Kidney (tissue), 13 donors: ENCODE measurements at regions not wholly inside any gene's neighbourhood (a gene's known extent, or its start where the extent isn't known, plus 50 kb on each side); places are given as distances from the start of the nearest gene placed in this dataset.
"Not testable (repeated sequence)": the region's sequence is repeated elsewhere in the genome, so short reads cannot be mapped to it uniquely, and the experiment has no call there.

Experiments
- DNase-seq, 5 donors: peaks; one replicate each; pipeline ENCODE4 v3.0.0-alpha.2; 2013 to 2020
- FAIRE-seq: peaks from 2 replicates; lab custom pipeline; 2012; peaks lifted over from hg19 to GRCh38; lab: Jason Lieb, UNC
- H3K27ac ChIP-seq, 2 donors: one replicate each; pipeline ENCODE4 v1.7.0; 2013; ENCODE audit warnings: low read depth in 2 of 2, low read length in 2 of 2, inconsistent platforms in 1 of 2
- H3K27me3 ChIP-seq: one replicate; pipeline ENCODE4 v1.7.1; 2013; ENCODE audit warnings: low read length, inconsistent platforms; ENCODE audit not compliant: control insufficient read depth, insufficient read depth
- H3K36me3 ChIP-seq, 3 donors: one replicate each; pipeline versions ENCODE4 v1.7.0 to v1.7.1; 2013; ENCODE audit warnings: low read length in 3 of 3, control low read depth in 1 of 3, inconsistent platforms in 1 of 3; ENCODE audit not compliant: insufficient read depth in 3 of 3, control insufficient read depth in 2 of 3
- H3K4me1 ChIP-seq, 3 donors: one replicate each; pipeline versions ENCODE4 v1.7.0 to v1.7.1; 2013; ENCODE audit warnings: low read length in 3 of 3, inconsistent platforms in 1 of 3, low read depth in 1 of 3; ENCODE audit not compliant: control insufficient read depth in 2 of 3, insufficient read depth in 2 of 3
- H3K4me3 ChIP-seq, 3 donors: one replicate each; pipeline versions ENCODE4 v1.7.0 to v1.8.1; 2013; ENCODE audit warnings: low read length in 3 of 3, control low read depth in 1 of 3, inconsistent platforms in 1 of 3
- H3K9ac ChIP-seq, 3 donors: one replicate each; pipeline versions ENCODE4 v1.7.0 to v1.7.1; 2013; ENCODE audit warnings: low read length in 3 of 3, control low read depth in 1 of 3, inconsistent platforms in 1 of 3
- H3K9me3 ChIP-seq, 3 donors: one replicate each; pipeline versions ENCODE4 v1.7.0 to v1.7.1; 2013; ENCODE audit warnings: low read length in 3 of 3, control low read depth in 1 of 3, inconsistent platforms in 1 of 3; ENCODE audit not compliant: control insufficient read depth in 2 of 3, insufficient read depth in 1 of 3
- intact Hi-C: fragments of 100-400 bp; cut with DNase I; formaldehyde crosslinking; loops from one replicate; pipeline ENCODE4 v1.11.1; 2022
- TF ChIP-seq, protein P1 (sequence below): IDR thresholded peaks from 3 replicates; pipeline ENCODE4 v1.5.1; 2012; ENCODE audit warnings: mild to moderate bottlenecking, moderate library complexity, borderline replicate concordance; ENCODE audit not compliant: insufficient read depth; ENCODE audit errors: extremely low read depth
- donor health status: control.
- donor health status: control.
- donor health status: control.
- donor health status: control.
- donor health status: control.
- donor health status: DM: yes; HTN: yes; CAD: no.
- donor health status: Normal renal cell carcinoma (clear cell type).

DNA sequence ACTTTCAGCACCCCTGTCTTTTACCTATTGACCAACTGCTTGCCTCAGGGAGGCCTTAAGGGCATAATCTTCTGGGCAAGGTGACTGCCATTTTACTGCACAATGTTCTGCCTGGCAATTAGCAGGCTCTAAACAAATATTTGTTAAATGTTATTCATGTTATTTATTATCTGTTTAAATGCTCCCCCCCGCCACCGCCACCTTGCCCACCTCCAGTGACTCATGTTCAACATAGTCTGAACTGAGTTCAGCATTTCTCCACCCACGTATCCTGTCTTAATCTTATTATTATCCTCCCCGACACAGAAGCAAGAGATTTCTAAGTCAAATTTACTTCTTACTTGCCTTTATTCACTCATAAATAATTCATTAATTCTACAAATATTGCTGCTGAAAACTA, 144.8 kb downstream of the LIG4 start:
- Histone ChIP-seq H3K9ac (no peak overlapping the region), H3K4me3 (no peak overlapping the region), H3K9me3 (peaks cover 0 to 5% (median 4%) of the 10 kb centered on the region in 3 donors), H3K36me3 (no peaks in the 10 kb centered on the region), H3K4me1 (no peaks in the 10 kb centered on the region), H3K27ac (no peak overlapping the region), H3K27me3 (no peaks in the 10 kb centered on the region)
- FAIRE-seq (no peak), DNase-seq (no peak)
- intact Hi-C loops = no loop called here
- TF ChIP-seq, protein P1, sequence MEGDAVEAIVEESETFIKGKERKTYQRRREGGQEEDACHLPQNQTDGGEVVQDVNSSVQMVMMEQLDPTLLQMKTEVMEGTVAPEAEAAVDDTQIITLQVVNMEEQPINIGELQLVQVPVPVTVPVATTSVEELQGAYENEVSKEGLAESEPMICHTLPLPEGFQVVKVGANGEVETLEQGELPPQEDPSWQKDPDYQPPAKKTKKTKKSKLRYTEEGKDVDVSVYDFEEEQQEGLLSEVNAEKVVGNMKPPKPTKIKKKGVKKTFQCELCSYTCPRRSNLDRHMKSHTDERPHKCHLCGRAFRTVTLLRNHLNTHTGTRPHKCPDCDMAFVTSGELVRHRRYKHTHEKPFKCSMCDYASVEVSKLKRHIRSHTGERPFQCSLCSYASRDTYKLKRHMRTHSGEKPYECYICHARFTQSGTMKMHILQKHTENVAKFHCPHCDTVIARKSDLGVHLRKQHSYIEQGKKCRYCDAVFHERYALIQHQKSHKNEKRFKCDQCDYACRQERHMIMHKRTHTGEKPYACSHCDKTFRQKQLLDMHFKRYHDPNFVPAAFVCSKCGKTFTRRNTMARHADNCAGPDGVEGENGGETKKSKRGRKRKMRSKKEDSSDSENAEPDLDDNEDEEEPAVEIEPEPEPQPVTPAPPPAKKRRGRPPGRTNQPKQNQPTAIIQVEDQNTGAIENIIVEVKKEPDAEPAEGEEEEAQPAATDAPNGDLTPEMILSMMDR = no peak

DNA sequence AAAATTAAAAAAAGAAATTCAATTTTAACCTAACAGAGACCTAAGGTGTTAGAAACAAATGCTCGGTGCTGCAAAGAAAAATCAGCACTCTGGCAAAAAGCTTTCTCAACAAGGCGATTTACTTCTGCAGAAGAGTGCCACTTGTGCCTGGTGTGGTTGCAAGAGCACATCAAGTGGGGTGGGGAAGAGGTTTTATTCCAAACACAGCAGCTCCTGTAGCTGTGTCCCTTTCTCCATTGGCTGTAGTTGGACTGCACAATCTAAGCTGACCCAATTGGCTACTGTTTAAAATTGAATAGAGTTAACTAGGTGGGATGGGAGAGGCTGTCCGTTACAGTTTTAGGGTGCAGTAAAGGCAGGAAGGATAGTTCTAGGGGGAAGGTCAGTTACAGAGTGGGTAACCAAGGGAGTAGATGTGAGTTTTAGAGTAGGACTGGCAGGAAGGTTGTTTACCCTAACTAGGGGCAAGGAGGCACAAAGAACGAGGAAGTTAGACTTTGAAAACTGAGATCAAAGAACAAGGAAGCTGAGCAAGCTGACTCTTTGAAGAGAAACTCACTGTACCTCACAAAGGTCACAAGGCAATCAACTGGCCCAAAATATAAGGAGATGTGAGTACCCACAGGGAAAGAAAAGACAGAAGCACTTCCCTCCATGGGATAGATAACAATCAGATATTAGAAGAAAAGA, 145.7 kb downstream of the LIG4 start:
- TF ChIP-seq, protein P1 = no peak
- intact Hi-C loops = no loop called here
- peaks cover 0 to 5% (median 4%) of the 10 kb centered on the region in 3 donors for H3K9me3 ChIP-seq
- H3K9ac ChIP-seq = no peak overlapping the region
- H3K4me1 ChIP-seq = no peaks in the 10 kb centered on the region
- FAIRE-seq = no peak
- H3K27me3 ChIP-seq = no peaks in the 10 kb centered on the region
- DNase-seq = no peak
- no peak overlapping the region for H3K4me3 ChIP-seq
- no peak overlapping the region for H3K27ac ChIP-seq
- H3K36me3 ChIP-seq = no peaks in the 10 kb centered on the region

DNA sequence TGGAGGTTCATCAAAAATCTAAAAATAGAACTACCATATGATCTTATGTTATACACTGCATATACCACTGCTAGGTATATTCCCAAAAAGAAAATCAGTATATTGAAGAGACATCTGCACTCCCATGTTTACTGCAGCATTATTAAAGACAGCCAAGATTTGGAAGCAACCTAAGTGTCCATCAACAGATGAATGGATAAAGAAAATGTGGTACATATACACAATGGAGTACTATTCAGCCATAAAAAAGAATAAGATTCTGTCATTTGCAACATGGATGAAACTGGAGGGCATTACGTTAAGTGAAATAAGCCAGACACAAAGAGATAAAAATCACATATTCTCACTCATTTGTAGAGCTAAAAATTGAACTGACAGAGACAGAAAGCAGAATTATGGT, 151.0 kb downstream of the LIG4 start:
- intact Hi-C loops, DNase-seq, H3K27me3 ChIP-seq, H3K4me1 ChIP-seq, H3K9me3 ChIP-seq, H3K27ac ChIP-seq, H3K4me3 ChIP-seq, H3K9ac ChIP-seq, H3K36me3 ChIP-seq, FAIRE-seq: not testable (repeated sequence)

DNA sequence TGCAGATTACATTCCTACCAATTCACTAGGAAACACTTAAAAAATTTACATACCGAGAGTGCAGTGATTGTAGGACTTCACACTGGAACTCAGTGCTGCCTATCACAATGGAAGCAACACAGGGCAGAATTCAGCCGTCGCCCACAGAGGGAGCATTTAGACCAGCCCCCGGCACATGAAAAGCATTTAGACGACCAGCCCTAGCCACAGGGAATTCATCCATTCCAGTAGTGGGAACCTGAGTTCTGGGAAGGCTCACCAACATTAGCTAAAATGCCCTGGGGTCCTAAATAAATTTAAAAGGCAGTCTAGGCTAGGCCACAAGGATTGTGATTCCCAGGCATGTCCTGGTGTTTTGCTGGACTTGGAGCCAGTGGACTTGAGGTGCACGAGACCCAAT, 155.2 kb downstream of the LIG4 start:
- no peaks in the 10 kb centered on the region for H3K36me3 ChIP-seq
- H3K9me3 ChIP-seq = peaks cover 0 to 3% (median 2%) of the 10 kb centered on the region in 3 donors
- H3K27ac ChIP-seq = no peak overlapping the region
- DNase-seq = no peak
- H3K4me3 ChIP-seq = no peak overlapping the region
- H3K9ac ChIP-seq = no peak overlapping the region
- no peaks in the 10 kb centered on the region for H3K27me3 ChIP-seq
- TF ChIP-seq, protein P1 = no peak
- intact Hi-C loops = no loop called here
- H3K4me1 ChIP-seq = no peaks in the 10 kb centered on the region
- FAIRE-seq = no peak
